ENCODE measurements at regions not wholly inside any gene's neighbourhood (a gene's known extent, or its start where the extent isn't known, plus 50 kb on each side); places are given as distances from the start of the nearest gene placed in this dataset.

DNA sequence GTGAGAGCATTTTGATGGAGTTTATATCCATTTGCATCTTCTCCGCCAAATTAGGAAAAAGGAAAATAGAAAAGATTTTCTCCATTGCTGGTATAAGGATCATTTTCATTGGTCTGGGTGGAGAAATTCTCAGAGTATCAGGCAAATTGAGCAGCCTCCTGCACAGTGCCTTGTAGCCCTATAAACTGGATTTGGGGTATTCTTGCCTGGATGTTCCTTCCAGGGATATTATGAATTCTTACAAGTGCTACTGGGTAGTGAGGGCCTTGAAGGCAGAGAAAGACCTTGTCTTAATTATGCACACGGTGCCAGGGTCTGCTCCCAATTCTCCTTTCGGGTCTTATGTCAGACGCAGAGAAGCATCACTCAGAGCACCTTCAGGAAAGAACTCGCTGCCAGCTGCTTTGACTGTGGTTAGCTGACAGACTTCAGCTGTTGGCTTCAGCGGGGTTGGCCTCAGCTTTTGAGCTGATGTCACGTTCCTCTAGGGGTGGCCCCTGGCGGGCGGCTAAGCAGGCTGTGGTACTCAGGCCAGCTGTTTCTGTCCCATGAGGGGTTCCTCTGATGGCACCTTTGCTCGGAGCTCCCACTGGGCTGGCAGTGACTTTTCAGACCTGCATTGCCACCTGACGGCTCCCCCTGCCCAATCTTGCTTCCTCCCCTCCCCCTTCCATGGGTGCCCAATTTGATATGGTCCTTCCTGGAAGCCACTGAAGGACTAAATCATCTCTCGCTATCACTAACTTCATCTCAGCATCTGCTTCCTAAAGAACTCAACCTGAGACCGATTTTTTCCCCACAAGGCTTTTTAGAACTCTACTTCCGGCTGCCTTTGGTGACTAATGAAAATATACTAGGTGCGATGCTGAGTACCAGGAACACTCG, 519.5 kb downstream of the BCOR start:
- TF ChIP-seq TEAD4 (IDR thresholded peaks at IDR 0.05; ENCODE audit: borderline replicate concordance, insufficient read depth) (no peak), POLR2AphosphoS5 (IDR thresholded peaks at IDR 0.05; ENCODE audit: low read depth, low read length) (no peak), RAD21 (IDR thresholded peaks at IDR 0.05; ENCODE audit: low read length) (no peak), CTCF (IDR thresholded peaks at IDR 0.05) (no peak), NRF1 (IDR thresholded peaks at IDR 0.05; ENCODE audit: low read depth, low read length) (no peak)
